Neuronal stem cell (in vitro differentiated cells): ENCODE measurements at regions not wholly inside any gene's neighbourhood (a gene's known extent, or its start where the extent isn't known, plus 50 kb on each side); places are given as distances from the start of the nearest gene placed in this dataset.

ENCODE experiments used
- DNase-seq: peaks from one replicate; pipeline ENCODE4 v3.0.0-alpha.2; 2013; ENCODE audit warnings: low spot score
- H2AFZ ChIP-seq: one replicate; pipeline ENCODE4 v1.6.1; 2013; ENCODE audit warnings: mild to moderate bottlenecking, low read length, inconsistent platforms
- H2AK5ac ChIP-seq: 2 replicates; pipeline ENCODE4 v1.6.1; 2013; ENCODE audit warnings: low read depth, mild to moderate bottlenecking, inconsistent platforms, low read length, moderate library complexity, mixed read lengths
- H2BK120ac ChIP-seq: 2 replicates; pipeline ENCODE4 v1.6.1; 2013; ENCODE audit warnings: low read depth, mild to moderate bottlenecking, inconsistent platforms, low read length, moderate library complexity, mixed read lengths
- H2BK12ac ChIP-seq: one replicate; pipeline ENCODE4 v1.6.1; 2013; ENCODE audit warnings: low read length, inconsistent platforms
- H2BK15ac ChIP-seq: 2 replicates; pipeline ENCODE4 v1.6.1; 2013; ENCODE audit warnings: mild to moderate bottlenecking, low read length, inconsistent platforms, mixed read lengths
- H2BK5ac ChIP-seq: one replicate; pipeline ENCODE4 v1.6.1; 2013; ENCODE audit warnings: inconsistent platforms, mild to moderate bottlenecking, low read length, moderate library complexity
- H3K14ac ChIP-seq: one replicate; pipeline ENCODE4 v1.6.1; 2013; ENCODE audit warnings: low read length, inconsistent platforms
- H3K18ac ChIP-seq: 2 replicates; pipeline ENCODE4 v1.6.1; 2013; ENCODE audit warnings: low read length, inconsistent platforms
- H3K23ac ChIP-seq: 2 replicates; pipeline ENCODE4 v1.6.1; 2013; ENCODE audit warnings: low read depth, mild to moderate bottlenecking, mixed read lengths, low read length, inconsistent platforms; ENCODE audit not compliant: poor library complexity
- H3K27ac ChIP-seq: replicated peaks from 3 replicates; pipeline ENCODE4 v1.5.1; 2013; ENCODE audit warnings: low read length, inconsistent platforms
- H3K27me3 ChIP-seq, 3 experiments: 2 replicates each; pipeline ENCODE4 v1.6.1; 2013; ENCODE audit warnings: low read length in 3 of 3, mild to moderate bottlenecking in 2 of 3, inconsistent platforms in 1 of 3, low read depth in 1 of 3, mixed read lengths in 1 of 3, moderate library complexity in 1 of 3; ENCODE audit not compliant: control insufficient read depth in 3 of 3, insufficient read depth in 3 of 3
- H3K36me3 ChIP-seq, 2 donors: replicated peaks in 1 of 2; 2 replicates each; pipeline ENCODE4 v1.6.1; 2013; ENCODE audit warnings: low read length in 2 of 2; ENCODE audit not compliant: control insufficient read depth in 2 of 2, insufficient read depth in 2 of 2
- H3K4ac ChIP-seq: 2 replicates; pipeline ENCODE4 v1.6.1; 2013; ENCODE audit warnings: inconsistent platforms, mild to moderate bottlenecking, low read length, moderate library complexity
- H3K4me1 ChIP-seq, 2 donors: 1 replicate in 1 of 2; 2 replicates in 1 of 2; pipeline ENCODE4 v1.6.1; 2013; ENCODE audit warnings: low read length in 2 of 2, low read depth in 1 of 2; ENCODE audit not compliant: control insufficient read depth in 2 of 2, insufficient read depth in 1 of 2
- H3K4me2 ChIP-seq: one replicate; pipeline ENCODE4 v1.6.1; 2013; ENCODE audit warnings: mild to moderate bottlenecking, low read length, inconsistent platforms; ENCODE audit not compliant: insufficient read depth, poor library complexity, severe bottlenecking
- H3K4me3 ChIP-seq, 2 donors: 2 replicates each; pipeline ENCODE4 v1.5.1; 2013; ENCODE audit warnings: low read length in 2 of 2, mild to moderate bottlenecking in 2 of 2, inconsistent platforms in 1 of 2, moderate library complexity in 1 of 2
- H3K79me1 ChIP-seq: one replicate; pipeline ENCODE4 v1.6.1; 2013; ENCODE audit warnings: low read depth, mild to moderate bottlenecking, inconsistent platforms, low read length, moderate library complexity
- H3K9ac ChIP-seq: one replicate; pipeline ENCODE4 v1.6.1; 2013; ENCODE audit warnings: mild to moderate bottlenecking, low read depth, low read length, inconsistent platforms; ENCODE audit not compliant: poor library complexity
- H3K9me3 ChIP-seq, 2 donors: replicated peaks in 1 of 2; 2 replicates each; pipeline versions ENCODE3 to v1.6.1; 2013; ENCODE audit warnings: low read length in 2 of 2, mild to moderate bottlenecking in 2 of 2, inconsistent platforms in 1 of 2, low read depth in 1 of 2, mixed read lengths in 1 of 2, moderate library complexity in 1 of 2; ENCODE audit not compliant: control insufficient read depth in 2 of 2, insufficient read depth in 1 of 2
- H4K8ac ChIP-seq: one replicate; pipeline ENCODE4 v1.6.1; 2013; ENCODE audit warnings: low read depth, mild to moderate bottlenecking, inconsistent platforms, low read length, moderate library complexity
- H4K91ac ChIP-seq: one replicate; pipeline ENCODE4 v1.6.1; 2013; ENCODE audit warnings: low read length, low read depth, mild to moderate bottlenecking, inconsistent platforms; ENCODE audit not compliant: poor library complexity
- WGBS, 2 donors: extraction: QIAGEN DNeasy Blood & Tissue Kit; methylation state at CpG; one replicate each; pipeline ENCODE4 v1.1.7; 2013; ENCODE audit warnings: missing lambda C conversion rate in 2 of 2, mixed read lengths in 1 of 2; ENCODE audit not compliant: insufficient read length in 2 of 2, insufficient replicate concordance in 1 of 2; ENCODE audit errors: extremely low coverage in 2 of 2; 5-methylcytosine and 5-hydroxymethylcytosine counted together

DNA sequence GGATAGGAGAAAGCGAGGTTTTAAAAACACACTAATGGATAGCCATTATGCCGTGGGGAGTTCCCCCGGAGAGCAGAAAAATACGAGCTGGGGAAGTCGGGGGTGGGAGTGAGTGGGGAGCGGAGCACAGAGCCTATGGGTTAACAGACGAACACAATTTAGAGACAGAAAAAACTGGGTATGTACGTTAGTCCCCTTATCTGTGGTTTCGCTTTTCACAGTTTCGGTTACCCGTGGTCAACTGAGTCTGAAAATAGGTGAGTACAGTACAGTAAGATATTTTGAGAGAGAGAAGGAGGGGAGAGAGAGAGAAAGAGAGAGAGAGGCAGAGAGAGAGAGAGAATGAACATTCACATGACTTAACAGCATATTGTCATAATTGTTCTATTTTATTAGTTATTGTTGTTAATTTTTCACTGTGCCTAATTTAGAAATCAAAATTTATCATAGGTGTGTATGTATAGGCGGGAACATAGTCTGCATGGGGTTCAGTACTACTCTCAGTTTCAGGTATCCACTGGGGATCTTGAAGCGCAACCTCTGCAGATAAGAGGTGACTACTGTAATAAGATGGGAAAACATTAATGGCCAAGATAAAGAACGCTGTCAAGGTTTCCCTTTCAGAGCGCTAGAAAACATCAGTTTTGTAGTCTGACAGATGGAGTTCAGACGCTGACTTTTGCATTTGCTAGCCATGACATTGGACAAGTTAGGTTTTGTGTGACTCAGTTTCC lies 125.6 kb upstream of the LMO4 start:
- H3K4me2 ChIP-seq: no peak overlapping the region
- no peak overlapping the region for H2BK120ac ChIP-seq
- H3K14ac ChIP-seq: no peak overlapping the region
- H3K79me1 ChIP-seq: no peaks in the 10 kb centered on the region
- H3K27me3 ChIP-seq: no peaks in the 10 kb centered on the region
- no peak overlapping the region for H2AFZ ChIP-seq
- no peak overlapping the region for H3K4me3 ChIP-seq
- H3K4ac ChIP-seq: no peak overlapping the region
- no peak overlapping the region for H3K27ac ChIP-seq
- no peak overlapping the region for H2AK5ac ChIP-seq
- H3K23ac ChIP-seq: no peak overlapping the region
- WGBS, 2 donors: no CpG with 5 or more reads among the region's 16 CpGs
- H3K4me1 ChIP-seq: peaks cover 0 to 2% of the 10 kb centered on the region in 2 donors
- no peak overlapping the region for H4K8ac ChIP-seq
- H4K91ac ChIP-seq: no peak overlapping the region
- H3K18ac ChIP-seq: no peak overlapping the region
- H3K9me3 ChIP-seq: no peaks in the 10 kb centered on the region
- no peak overlapping the region for H3K9ac ChIP-seq
- DNase-seq: no peak
- H2BK12ac ChIP-seq: no peak overlapping the region
- H2BK15ac ChIP-seq: no peak overlapping the region
- no peak overlapping the region for H2BK5ac ChIP-seq
- H3K36me3 ChIP-seq: no peaks in the 10 kb centered on the region

DNA sequence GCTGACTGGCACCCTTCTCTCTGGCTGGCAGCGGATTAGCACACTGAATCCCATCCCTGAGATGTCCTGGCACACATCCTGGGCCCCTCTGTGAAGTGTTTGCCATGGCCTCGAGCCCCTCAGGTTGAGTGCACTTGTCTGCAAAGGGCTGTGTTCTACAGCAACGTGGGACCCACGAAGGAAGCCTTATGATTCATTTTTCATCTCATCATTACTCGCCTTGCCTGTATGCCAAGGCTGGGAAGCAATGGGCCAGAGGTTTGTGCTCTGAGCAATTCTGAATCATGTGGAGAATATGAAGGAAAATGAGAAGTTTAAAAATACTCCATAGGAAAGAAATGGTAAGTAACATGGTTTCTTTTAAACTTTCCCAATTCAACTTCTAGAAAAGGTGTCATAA lies 124.8 kb upstream of the LMO4 start:
- no peak overlapping the region for H3K14ac ChIP-seq
- no peaks in the 10 kb centered on the region for H3K36me3 ChIP-seq
- no peak overlapping the region for H3K9ac ChIP-seq
- H3K27ac ChIP-seq: no peak overlapping the region
- no peak overlapping the region for H2BK15ac ChIP-seq
- no peak overlapping the region for H2BK120ac ChIP-seq
- H3K18ac ChIP-seq: no peak overlapping the region
- no peaks in the 10 kb centered on the region for H3K27me3 ChIP-seq
- H3K79me1 ChIP-seq: no peaks in the 10 kb centered on the region
- no peak overlapping the region for H3K23ac ChIP-seq
- peaks cover 0 to 2% of the 10 kb centered on the region in 2 donors for H3K4me1 ChIP-seq
- no peaks in the 10 kb centered on the region for H3K9me3 ChIP-seq
- H2BK5ac ChIP-seq: no peak overlapping the region
- H2AFZ ChIP-seq: no peak overlapping the region
- no peak overlapping the region for H4K8ac ChIP-seq
- no peak overlapping the region for H2AK5ac ChIP-seq
- no peak overlapping the region for H3K4me2 ChIP-seq
- WGBS, 2 donors: no CpG with 5 or more reads among the region's 5 CpGs
- no peak overlapping the region for H4K91ac ChIP-seq
- no peak overlapping the region for H3K4me3 ChIP-seq
- H2BK12ac ChIP-seq: no peak overlapping the region
- H3K4ac ChIP-seq: no peak overlapping the region
- DNase-seq: no peak

DNA sequence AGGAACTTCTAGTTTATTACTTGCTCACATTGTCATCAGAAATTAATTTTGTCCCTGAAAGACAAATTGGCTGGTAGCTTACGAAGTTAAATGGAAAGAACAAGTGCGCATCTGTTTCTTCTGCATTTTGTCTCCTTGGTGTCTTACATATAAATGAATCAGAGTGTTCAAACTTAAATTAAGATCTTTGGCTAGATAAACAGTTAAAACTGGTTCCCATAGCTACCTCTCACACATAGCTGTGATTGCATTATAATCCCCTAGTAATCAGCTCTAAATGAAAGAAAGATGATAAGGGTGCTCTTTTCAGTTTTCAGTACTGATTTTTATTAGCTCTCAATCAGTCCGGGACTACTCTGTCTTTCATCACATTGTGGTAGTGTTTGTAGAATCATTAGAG lies 124.2 kb upstream of the LMO4 start:
- Histone ChIP-seq H3K9ac (no peak overlapping the region), H3K18ac (no peak overlapping the region), H3K79me1 (no peaks in the 10 kb centered on the region), H2BK120ac (no peak overlapping the region), H3K27me3 (no peaks in the 10 kb centered on the region), H2AFZ (no peak overlapping the region), H3K4me2 (no peak overlapping the region), H3K36me3 (no peaks in the 10 kb centered on the region), H3K14ac (no peak overlapping the region), H2BK5ac (no peak overlapping the region), H4K8ac (no peak overlapping the region), H3K27ac (no peak overlapping the region), H2BK15ac (no peak overlapping the region), H3K4me1 (peaks cover 0 to 2% of the 10 kb centered on the region in 2 donors), H3K9me3 (no peaks in the 10 kb centered on the region), H3K23ac (no peak overlapping the region), H2BK12ac (no peak overlapping the region), H3K4ac (no peak overlapping the region), H3K4me3 (no peak overlapping the region), H4K91ac (no peak overlapping the region), H2AK5ac (no peak overlapping the region)
- WGBS, 2 donors: no CpG with 5 or more reads among the region's 3 CpGs
- no peak for DNase-seq

DNA sequence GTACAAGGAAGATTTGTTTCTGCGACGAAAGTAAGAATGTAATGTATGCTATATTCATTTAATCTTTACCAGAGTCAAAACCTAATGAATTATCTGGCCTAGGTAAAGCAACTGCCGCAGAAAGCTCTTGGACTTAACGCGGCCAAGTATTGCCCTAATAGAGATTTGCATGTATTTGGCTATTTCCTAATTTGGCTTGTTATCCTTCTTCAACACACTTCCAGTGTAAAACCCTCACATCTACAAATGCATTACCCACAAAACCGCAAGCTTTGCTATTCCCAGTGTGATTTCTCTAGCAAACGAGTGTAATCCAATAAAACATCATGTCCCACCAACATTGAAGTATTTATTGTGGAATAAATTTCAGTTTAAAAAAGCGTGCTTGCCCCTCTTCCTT lies 123.8 kb upstream of the LMO4 start:
- Histone ChIP-seq H2BK15ac (no peak overlapping the region), H4K8ac (no peak overlapping the region), H3K14ac (no peak overlapping the region), H3K27ac (no peak overlapping the region), H3K4ac (no peak overlapping the region), H3K4me3 (no peak overlapping the region), H3K36me3 (no peaks in the 10 kb centered on the region), H3K4me2 (no peak overlapping the region), H3K18ac (no peak overlapping the region), H3K79me1 (no peaks in the 10 kb centered on the region), H3K27me3 (no peaks in the 10 kb centered on the region), H2AK5ac (no peak overlapping the region), H3K9ac (no peak overlapping the region), H2BK12ac (no peak overlapping the region), H4K91ac (no peak overlapping the region), H3K9me3 (no peaks in the 10 kb centered on the region), H3K23ac (no peak overlapping the region), H3K4me1 (peaks cover 0 to 2% of the 10 kb centered on the region in 2 donors), H2AFZ (no peak overlapping the region), H2BK120ac (no peak overlapping the region), H2BK5ac (no peak overlapping the region)
- no CpG with 5 or more reads among the region's 8 CpGs for WGBS, 2 donors
- no peak for DNase-seq
